GM12878 (cell line): ENCODE measurements at regions not wholly inside any gene's neighbourhood (a gene's known extent, or its start where the extent isn't known, plus 50 kb on each side); places are given as distances from the start of the nearest gene placed in this dataset.

Experiments used
- ATAC-seq: fragments of 200-7000 bp; cut with Tn5 transposase; 3 replicates; pipeline ENCODE4 v1.9.1; 2020; ENCODE audit warnings: mild to moderate bottlenecking, moderate library complexity
- BruUV-seq: library from RNA; stranded (reverse); fragments of 400-500 nt; replicated peaks from 2 replicates; lab custom pipeline; 2021; lab: Mats Ljungman, UMichigan
- CTCF ChIA-PET: fragments of 300-600 bp; sonication (Branson Sonifier 250); formaldehyde crosslinking; extraction: SDS; loops from one replicate; lab custom pipeline; 2021; ENCODE audit warnings: inconsistent platforms; lab: Yijun Ruan, JAX
- POLR2A ChIA-PET: fragments of 350-600 bp; formaldehyde crosslinking; extraction: SDS; loops from one replicate; lab custom pipeline; 2021; ENCODE audit warnings: inconsistent platforms; lab: Charles Lee
- RAD21 ChIA-PET: fragments of 300-600 bp; sonication (Branson Sonifier 250); formaldehyde crosslinking; loops from one replicate; lab custom pipeline; 2023; ENCODE audit warnings: antibody characterized with exemption; ENCODE audit not compliant: unreplicated experiment; lab: Charles Lee
- SMC1A ChIA-PET: fragments of 300-600 bp; sonication (Branson Sonifier 250); formaldehyde crosslinking; loops from one replicate; lab custom pipeline; 2023; ENCODE audit not compliant: unreplicated experiment, uncharacterized antibody; lab: Charles Lee
- DNase-seq: peaks from one replicate; pipeline ENCODE4 v3.0.0-alpha.2; 2011; ENCODE audit warnings: low read depth, low spot score
- FAIRE-seq: peaks from 3 replicates; lab custom pipeline; 2011; peaks lifted over from hg19 to GRCh38; lab: Jason Lieb, UNC
- H2AFZ ChIP-seq: 2 replicates; pipeline ENCODE4 v1.6.0; 2011; ENCODE audit warnings: low read depth, low read length, control low read depth; ENCODE audit not compliant: control insufficient read depth
- H3K27ac ChIP-seq: 2 replicates; pipeline ENCODE4 v1.5.1; 2011; ENCODE audit warnings: control low read depth; ENCODE audit not compliant: control insufficient read depth, insufficient read depth
- H3K27me3 ChIP-seq, 2 experiments: replicated peaks in 1 of 2; 2 replicates each; pipeline versions ENCODE4 v1.6.0 to v1.6.1; 2011; ENCODE audit warnings: low read length in 1 of 2; ENCODE audit not compliant: control insufficient read depth in 2 of 2, insufficient read depth in 2 of 2
- H3K36me3 ChIP-seq, 2 experiments: 2 replicates each; pipeline ENCODE4 v1.5.1; 2011; ENCODE audit warnings: low read length in 1 of 2; ENCODE audit not compliant: control insufficient read depth in 2 of 2, insufficient read depth in 2 of 2
- H3K4me1 ChIP-seq: 2 replicates; pipeline ENCODE4 v1.6.1; 2011; ENCODE audit warnings: mild to moderate bottlenecking, low read length, moderate library complexity, mixed read lengths; ENCODE audit not compliant: control insufficient read depth, insufficient read depth
- H3K4me2 ChIP-seq: 2 replicates; pipeline ENCODE4 v1.6.0; 2011; ENCODE audit warnings: control low read depth; ENCODE audit not compliant: control insufficient read depth, insufficient read depth
- H3K4me3 ChIP-seq: fragments of 200-600 bp; sonication (generic); 2 replicates; pipeline ENCODE4 v1.5.1; 2016
- H3K79me2 ChIP-seq: 2 replicates; pipeline ENCODE4 v1.6.0; 2011; ENCODE audit warnings: low read length; ENCODE audit not compliant: control insufficient read depth, insufficient read depth
- H3K9ac ChIP-seq: 2 replicates; pipeline ENCODE4 v1.8.0; 2011; ENCODE audit warnings: low read length, control low read depth, mixed read lengths; ENCODE audit not compliant: control insufficient read depth, insufficient read depth
- H3K9me3 ChIP-seq: replicated peaks from 3 replicates; pipeline ENCODE4 v1.5.1; 2011; ENCODE audit warnings: mild to moderate bottlenecking, low read length; ENCODE audit not compliant: control insufficient read depth, insufficient read depth
- H4K20me1 ChIP-seq: 2 replicates; pipeline ENCODE4 v1.6.0; 2011; ENCODE audit not compliant: control insufficient read depth, insufficient read depth
- CHD2 ChIP-seq: IDR thresholded peaks from 2 replicates; pipeline ENCODE4 v1.6.1; 2011; ENCODE audit warnings: low read depth, low read length, improper control_type of control experiment, borderline replicate concordance
- DPF2 ChIP-seq: fragments of 450-650 bp; IDR thresholded peaks from 2 replicates; pipeline ENCODE4 v1.6.1; 2017; ENCODE audit warnings: mild to moderate bottlenecking
- FOS ChIP-seq: IDR thresholded peaks from 3 replicates; pipeline ENCODE4 v1.6.1; 2011; ENCODE audit warnings: borderline replicate concordance; ENCODE audit not compliant: insufficient read length; ENCODE audit errors: extremely low read depth
- GABPA ChIP-seq: IDR thresholded peaks from 2 replicates; pipeline ENCODE4 v1.6.1; 2014; ENCODE audit warnings: antibody characterized with exemption, low read depth, mild to moderate bottlenecking, inconsistent platforms
- NRF1 ChIP-seq: conservative IDR thresholded peaks from 2 replicates; pipeline ENCODE4 v1.6.1; 2011; ENCODE audit warnings: mild to moderate bottlenecking, low read depth, low read length, improper control_type of control experiment
- PML ChIP-seq: IDR thresholded peaks from 2 replicates; pipeline ENCODE4 v1.6.1; 2012; ENCODE audit warnings: low read length, inconsistent platforms
- RCOR1 ChIP-seq: conservative IDR thresholded peaks from 2 replicates; pipeline ENCODE4 v1.6.1; 2012; ENCODE audit warnings: low read depth, low read length, improper control_type of control experiment
- RELA ChIP-seq: fragments of 450-650 bp; IDR thresholded peaks from 2 replicates; pipeline ENCODE4 v1.8.0; 2014; ENCODE audit warnings: borderline replicate concordance; ENCODE audit not compliant: partially characterized antibody
- SIN3A ChIP-seq: IDR thresholded peaks from 2 replicates; pipeline ENCODE4 v1.6.1; 2012; ENCODE audit warnings: low read depth, low read length, improper control_type of control experiment
- TCF12 ChIP-seq: IDR thresholded peaks from 2 replicates; pipeline ENCODE4 v1.6.1; 2011; ENCODE audit warnings: low read depth, mild to moderate bottlenecking, low read length
- YY1 ChIP-seq: IDR thresholded peaks from 2 replicates; pipeline ENCODE4 v1.6.1; 2011; ENCODE audit warnings: low read depth, mild to moderate bottlenecking, low read length
- ZBED1 ChIP-seq: IDR thresholded peaks from 2 replicates; pipeline ENCODE4 v1.6.1; 2016; ENCODE audit warnings: borderline replicate concordance
- WGBS: methylation state at CpG from one replicate; pipeline ENCODE4 v1.1.6; 2016; ENCODE audit warnings: low lambda C conversion rate; ENCODE audit not compliant: insufficient replicate concordance, insufficient coverage; ENCODE audit errors: missing lambda C conversion rate; 5-methylcytosine and 5-hydroxymethylcytosine counted together
- in situ Hi-C: fragments of 300-500 bp; cut with MboI; formaldehyde crosslinking; loops from 9 replicates; pipeline ENCODE4 v1.14.3; 2018; ENCODE audit warnings: mixed read lengths
- intact Hi-C: fragments of 100-400 bp; cut with micrococcal nuclease; formaldehyde crosslinking; loops from one replicate; pipeline ENCODE4 v1.14.2; 2022; ENCODE audit not compliant: unreplicated experiment
- TF ChIP-seq, protein P1 (sequence below): fragments of 150-350 bp; IDR thresholded peaks from 2 replicates; pipeline ENCODE4 v1.6.1; 2016; ENCODE audit warnings: low read depth, low read length

- H4K20me1 ChIP-seq: no peaks in the 10 kb centered on the region
- in situ Hi-C loops: no loop called here
- H2AFZ ChIP-seq: no peak overlapping the region
- ChIA-PET RAD21 (no interaction called here), POLR2A (no interaction called here), CTCF (interaction anchor here (1.0 kb wide), 1 partner anchor 85 kb away, joined by 3 read pairs; no protein-coding TSS in a partner anchor), SMC1A (interaction anchor here (0.6 kb wide), 1 partner anchor 21 kb away, joined by 3 read pairs; no protein-coding TSS in a partner anchor)
- no TSS peak for BruUV-seq
- no peaks in the 10 kb centered on the region for H3K27me3 ChIP-seq
- TF ChIP-seq, protein P1, sequence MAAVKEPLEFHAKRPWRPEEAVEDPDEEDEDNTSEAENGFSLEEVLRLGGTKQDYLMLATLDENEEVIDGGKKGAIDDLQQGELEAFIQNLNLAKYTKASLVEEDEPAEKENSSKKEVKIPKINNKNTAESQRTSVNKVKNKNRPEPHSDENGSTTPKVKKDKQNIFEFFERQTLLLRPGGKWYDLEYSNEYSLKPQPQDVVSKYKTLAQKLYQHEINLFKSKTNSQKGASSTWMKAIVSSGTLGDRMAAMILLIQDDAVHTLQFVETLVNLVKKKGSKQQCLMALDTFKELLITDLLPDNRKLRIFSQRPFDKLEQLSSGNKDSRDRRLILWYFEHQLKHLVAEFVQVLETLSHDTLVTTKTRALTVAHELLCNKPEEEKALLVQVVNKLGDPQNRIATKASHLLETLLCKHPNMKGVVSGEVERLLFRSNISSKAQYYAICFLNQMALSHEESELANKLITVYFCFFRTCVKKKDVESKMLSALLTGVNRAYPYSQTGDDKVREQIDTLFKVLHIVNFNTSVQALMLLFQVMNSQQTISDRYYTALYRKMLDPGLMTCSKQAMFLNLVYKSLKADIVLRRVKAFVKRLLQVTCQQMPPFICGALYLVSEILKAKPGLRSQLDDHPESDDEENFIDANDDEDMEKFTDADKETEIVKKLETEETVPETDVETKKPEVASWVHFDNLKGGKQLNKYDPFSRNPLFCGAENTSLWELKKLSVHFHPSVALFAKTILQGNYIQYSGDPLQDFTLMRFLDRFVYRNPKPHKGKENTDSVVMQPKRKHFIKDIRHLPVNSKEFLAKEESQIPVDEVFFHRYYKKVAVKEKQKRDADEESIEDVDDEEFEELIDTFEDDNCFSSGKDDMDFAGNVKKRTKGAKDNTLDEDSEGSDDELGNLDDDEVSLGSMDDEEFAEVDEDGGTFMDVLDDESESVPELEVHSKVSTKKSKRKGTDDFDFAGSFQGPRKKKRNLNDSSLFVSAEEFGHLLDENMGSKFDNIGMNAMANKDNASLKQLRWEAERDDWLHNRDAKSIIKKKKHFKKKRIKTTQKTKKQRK: no peak
- no peak for TF ChIP-seq RCOR1
- TF ChIP-seq GABPA: no peak
- no peak for TF ChIP-seq YY1
- no peak for TF ChIP-seq SIN3A
- no peak for TF ChIP-seq NRF1
- no peak for TF ChIP-seq FOS
- no peak for TF ChIP-seq CHD2
- TF ChIP-seq RELA: no peak
- no peak for TF ChIP-seq TCF12
- TF ChIP-seq DPF2: no peak
- no peak for TF ChIP-seq PML
- TF ChIP-seq ZBED1: no peak
- no peaks in the 10 kb centered on the region for H3K36me3 ChIP-seq
- no peak overlapping the region for H3K4me3 ChIP-seq
- H3K4me1 ChIP-seq: no peaks in the 10 kb centered on the region
- H3K9me3 ChIP-seq: no peaks in the 10 kb centered on the region
- H3K79me2 ChIP-seq: no peaks in the 10 kb centered on the region
- H3K9ac ChIP-seq: no peak overlapping the region
- DNase-seq (no peak), FAIRE-seq (no peak), ATAC-seq (no peak)
- 0% methylated on average over 1 of the region's 1 CpG for WGBS
- no peak overlapping the region for H3K4me2 ChIP-seq
- intact Hi-C loops: no loop called here
- H3K27ac ChIP-seq: no peak overlapping the region
Observed at GRCh38 chr7:88442413-88442812, 135.7 kb upstream of the STEAP4 start.
